ENCODE measurements at regions not wholly inside any gene's neighbourhood (a gene's known extent, or its start where the extent isn't known, plus 50 kb on each side); places are given as distances from the start of the nearest gene placed in this dataset.

DNA sequence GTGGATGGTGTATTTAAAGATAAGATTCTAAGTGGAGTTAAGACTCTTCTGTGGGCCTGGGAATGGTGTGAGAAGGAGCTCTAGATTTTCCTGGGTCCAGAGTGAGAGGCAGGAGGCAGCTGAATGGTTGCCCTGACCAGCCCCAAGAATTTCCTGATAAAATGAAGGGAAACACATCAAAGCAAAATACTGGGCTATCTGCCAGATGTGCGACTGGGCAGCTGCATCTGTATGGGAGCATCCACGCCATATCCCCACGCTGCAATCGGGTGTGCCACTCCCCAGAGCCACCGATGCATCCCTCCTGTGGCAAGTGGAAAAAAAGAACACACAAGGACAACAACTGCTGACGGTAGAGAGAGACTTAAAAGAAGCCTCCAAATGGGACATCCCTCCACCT, 84.3 kb upstream of the COX10 start:
- TF ChIP-seq TCF7L2 (IDR thresholded peaks at IDR 0.05; ENCODE audit: low read depth, low read length) (no peak), POLR2AphosphoS5 (IDR thresholded peaks at IDR 0.05; ENCODE audit: low read depth, low read length) (no peak), SIN3A (IDR thresholded peaks at IDR 0.05; ENCODE audit: borderline replicate concordance, insufficient read depth, low read depth, low read length) (no peak)
- TF ChIP-seq, protein P1, sequence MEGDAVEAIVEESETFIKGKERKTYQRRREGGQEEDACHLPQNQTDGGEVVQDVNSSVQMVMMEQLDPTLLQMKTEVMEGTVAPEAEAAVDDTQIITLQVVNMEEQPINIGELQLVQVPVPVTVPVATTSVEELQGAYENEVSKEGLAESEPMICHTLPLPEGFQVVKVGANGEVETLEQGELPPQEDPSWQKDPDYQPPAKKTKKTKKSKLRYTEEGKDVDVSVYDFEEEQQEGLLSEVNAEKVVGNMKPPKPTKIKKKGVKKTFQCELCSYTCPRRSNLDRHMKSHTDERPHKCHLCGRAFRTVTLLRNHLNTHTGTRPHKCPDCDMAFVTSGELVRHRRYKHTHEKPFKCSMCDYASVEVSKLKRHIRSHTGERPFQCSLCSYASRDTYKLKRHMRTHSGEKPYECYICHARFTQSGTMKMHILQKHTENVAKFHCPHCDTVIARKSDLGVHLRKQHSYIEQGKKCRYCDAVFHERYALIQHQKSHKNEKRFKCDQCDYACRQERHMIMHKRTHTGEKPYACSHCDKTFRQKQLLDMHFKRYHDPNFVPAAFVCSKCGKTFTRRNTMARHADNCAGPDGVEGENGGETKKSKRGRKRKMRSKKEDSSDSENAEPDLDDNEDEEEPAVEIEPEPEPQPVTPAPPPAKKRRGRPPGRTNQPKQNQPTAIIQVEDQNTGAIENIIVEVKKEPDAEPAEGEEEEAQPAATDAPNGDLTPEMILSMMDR (IDR thresholded peaks at IDR 0.05) = no peak
- TF ChIP-seq, protein P2, sequence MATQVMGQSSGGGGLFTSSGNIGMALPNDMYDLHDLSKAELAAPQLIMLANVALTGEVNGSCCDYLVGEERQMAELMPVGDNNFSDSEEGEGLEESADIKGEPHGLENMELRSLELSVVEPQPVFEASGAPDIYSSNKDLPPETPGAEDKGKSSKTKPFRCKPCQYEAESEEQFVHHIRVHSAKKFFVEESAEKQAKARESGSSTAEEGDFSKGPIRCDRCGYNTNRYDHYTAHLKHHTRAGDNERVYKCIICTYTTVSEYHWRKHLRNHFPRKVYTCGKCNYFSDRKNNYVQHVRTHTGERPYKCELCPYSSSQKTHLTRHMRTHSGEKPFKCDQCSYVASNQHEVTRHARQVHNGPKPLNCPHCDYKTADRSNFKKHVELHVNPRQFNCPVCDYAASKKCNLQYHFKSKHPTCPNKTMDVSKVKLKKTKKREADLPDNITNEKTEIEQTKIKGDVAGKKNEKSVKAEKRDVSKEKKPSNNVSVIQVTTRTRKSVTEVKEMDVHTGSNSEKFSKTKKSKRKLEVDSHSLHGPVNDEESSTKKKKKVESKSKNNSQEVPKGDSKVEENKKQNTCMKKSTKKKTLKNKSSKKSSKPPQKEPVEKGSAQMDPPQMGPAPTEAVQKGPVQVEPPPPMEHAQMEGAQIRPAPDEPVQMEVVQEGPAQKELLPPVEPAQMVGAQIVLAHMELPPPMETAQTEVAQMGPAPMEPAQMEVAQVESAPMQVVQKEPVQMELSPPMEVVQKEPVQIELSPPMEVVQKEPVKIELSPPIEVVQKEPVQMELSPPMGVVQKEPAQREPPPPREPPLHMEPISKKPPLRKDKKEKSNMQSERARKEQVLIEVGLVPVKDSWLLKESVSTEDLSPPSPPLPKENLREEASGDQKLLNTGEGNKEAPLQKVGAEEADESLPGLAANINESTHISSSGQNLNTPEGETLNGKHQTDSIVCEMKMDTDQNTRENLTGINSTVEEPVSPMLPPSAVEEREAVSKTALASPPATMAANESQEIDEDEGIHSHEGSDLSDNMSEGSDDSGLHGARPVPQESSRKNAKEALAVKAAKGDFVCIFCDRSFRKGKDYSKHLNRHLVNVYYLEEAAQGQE (IDR thresholded peaks at IDR 0.05; ENCODE audit: insufficient read depth in 1 of 2, low read depth in 2 of 2, low read length in 1 of 2) = no peak
